Left ventricle myocardium inferior (tissue), 1 donor: ENCODE measurements at regions not wholly inside any gene's neighbourhood (a gene's known extent, or its start where the extent isn't known, plus 50 kb on each side); places are given as distances from the start of the nearest gene placed in this dataset.

Source experiments
- DNase-seq: peaks from one replicate; pipeline ENCODE4 v3.0.0-alpha.2; 2020
- H3K27ac ChIP-seq: fragments of 200-600 bp; replicated peaks from 2 replicates; pipeline ENCODE4 v1.8.0; 2021
- H3K27me3 ChIP-seq: fragments of 200-600 bp; 2 replicates; pipeline ENCODE4 v1.8.0; 2021; ENCODE audit warnings: low read depth
- H3K36me3 ChIP-seq: fragments of 200-600 bp; 2 replicates; pipeline ENCODE4 v1.8.0; 2021
- H3K4me1 ChIP-seq: fragments of 200-600 bp; 2 replicates; pipeline ENCODE4 v1.8.0; 2021
- H3K4me3 ChIP-seq: fragments of 200-600 bp; 2 replicates; pipeline ENCODE4 v1.8.0; 2021; ENCODE audit warnings: mild to moderate bottlenecking, moderate library complexity
- H3K9me3 ChIP-seq: fragments of 200-600 bp; replicated peaks from 2 replicates; pipeline ENCODE4 v1.8.0; 2021
- intact Hi-C: fragments of 100-400 bp; cut with micrococcal nuclease; formaldehyde crosslinking; loops from one replicate; pipeline ENCODE4 v1.11.0; 2022
- TF ChIP-seq, protein P1 (sequence below): fragments of 200-600 bp; IDR thresholded peaks from 2 replicates; pipeline ENCODE4 v1.8.0; 2021; ENCODE audit warnings: antibody characterized with exemption, mild to moderate bottlenecking, borderline replicate concordance
- donor health status: DM: no; HTN: yes; CAD: no; lungs with severe emphysema.

GRCh38 chr2:2764001-2764355 lies 432.9 kb upstream of the MYT1L start:
- TF ChIP-seq, protein P1, sequence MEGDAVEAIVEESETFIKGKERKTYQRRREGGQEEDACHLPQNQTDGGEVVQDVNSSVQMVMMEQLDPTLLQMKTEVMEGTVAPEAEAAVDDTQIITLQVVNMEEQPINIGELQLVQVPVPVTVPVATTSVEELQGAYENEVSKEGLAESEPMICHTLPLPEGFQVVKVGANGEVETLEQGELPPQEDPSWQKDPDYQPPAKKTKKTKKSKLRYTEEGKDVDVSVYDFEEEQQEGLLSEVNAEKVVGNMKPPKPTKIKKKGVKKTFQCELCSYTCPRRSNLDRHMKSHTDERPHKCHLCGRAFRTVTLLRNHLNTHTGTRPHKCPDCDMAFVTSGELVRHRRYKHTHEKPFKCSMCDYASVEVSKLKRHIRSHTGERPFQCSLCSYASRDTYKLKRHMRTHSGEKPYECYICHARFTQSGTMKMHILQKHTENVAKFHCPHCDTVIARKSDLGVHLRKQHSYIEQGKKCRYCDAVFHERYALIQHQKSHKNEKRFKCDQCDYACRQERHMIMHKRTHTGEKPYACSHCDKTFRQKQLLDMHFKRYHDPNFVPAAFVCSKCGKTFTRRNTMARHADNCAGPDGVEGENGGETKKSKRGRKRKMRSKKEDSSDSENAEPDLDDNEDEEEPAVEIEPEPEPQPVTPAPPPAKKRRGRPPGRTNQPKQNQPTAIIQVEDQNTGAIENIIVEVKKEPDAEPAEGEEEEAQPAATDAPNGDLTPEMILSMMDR: no peak
- no peak overlapping the region for H3K4me3 ChIP-seq
- H3K9me3 ChIP-seq: peaks cover 13% of the 10 kb centered on the region
- no peak for DNase-seq
- intact Hi-C loops: no loop called here
- no peaks in the 10 kb centered on the region for H3K36me3 ChIP-seq
- H3K4me1 ChIP-seq: peaks cover 8% of the 10 kb centered on the region
- no peak overlapping the region for H3K27ac ChIP-seq
- H3K27me3 ChIP-seq: no peaks in the 10 kb centered on the region

- Histone ChIP-seq H3K36me3 (no peaks in the 10 kb centered on the region), H3K9me3 (peaks cover 13% of the 10 kb centered on the region), H3K27me3 (no peaks in the 10 kb centered on the region), H3K4me3 (no peak overlapping the region), H3K4me1 (peaks cover 8% of the 10 kb centered on the region), H3K27ac (no peak overlapping the region)
- TF ChIP-seq, protein P1: no peak
- intact Hi-C loops: no loop called here
- no peak for DNase-seq
Observed at GRCh38 chr2:2763351-2764000, 432.4 kb upstream of the MYT1L start.

- TF ChIP-seq, protein P1: no peak
- intact Hi-C loops: no loop called here
- H3K4me3 ChIP-seq: no peak overlapping the region
- no peaks in the 10 kb centered on the region for H3K27me3 ChIP-seq
- H3K36me3 ChIP-seq: no peaks in the 10 kb centered on the region
- no peak for DNase-seq
- peaks cover 8% of the 10 kb centered on the region for H3K4me1 ChIP-seq
- H3K9me3 ChIP-seq: peaks cover 13% of the 10 kb centered on the region
- no peak overlapping the region for H3K27ac ChIP-seq
Observed at GRCh38 chr2:2762913-2763312, 431.8 kb upstream of the MYT1L start.

GRCh38 chr2:2762166-2762908 lies 431.3 kb upstream of the MYT1L start:
- Histone ChIP-seq H3K9me3 (peaks cover 13% of the 10 kb centered on the region), H3K4me3 (no peak overlapping the region), H3K27ac (no peak overlapping the region), H3K27me3 (no peaks in the 10 kb centered on the region), H3K36me3 (no peaks in the 10 kb centered on the region), H3K4me1 (peaks cover 8% of the 10 kb centered on the region)
- no peak for DNase-seq
- intact Hi-C loops: no loop called here
- TF ChIP-seq, protein P1: no peak

DNA sequence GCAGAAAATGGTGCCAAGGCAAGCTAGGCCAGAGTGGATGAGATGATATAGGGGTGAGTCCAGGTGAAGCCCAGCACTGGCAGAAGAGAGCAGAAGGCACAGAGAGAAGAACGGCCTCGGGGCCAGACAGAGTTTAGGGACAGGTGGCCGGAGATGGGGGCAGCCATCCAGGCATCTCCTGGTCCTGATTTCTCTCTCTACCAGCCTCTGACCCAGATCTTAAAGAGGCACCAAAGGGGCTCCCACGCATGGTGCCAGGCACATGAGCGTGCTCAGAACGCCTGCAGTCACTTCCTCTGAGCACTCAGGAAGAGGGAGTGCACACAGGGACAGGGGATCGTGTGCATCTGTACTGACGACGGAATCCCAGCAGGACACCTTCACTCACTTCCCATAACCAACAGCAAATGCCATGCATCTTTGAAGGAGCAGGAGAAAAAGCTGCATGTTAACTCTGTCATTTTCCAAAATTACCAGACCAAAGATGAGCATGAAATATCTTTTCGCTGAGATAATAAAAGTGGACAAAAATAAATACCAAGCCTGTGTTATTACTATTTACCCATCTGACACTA lies 427.8 kb upstream of the MYT1L start:
- DNase-seq: no peak
- intact Hi-C loops: no loop called here

More for the DNA sequence above, 427.8 kb upstream of the MYT1L start:
- Histone ChIP-seq H3K27ac (no peak overlapping the region), H3K4me1 (peaks cover 2% of the 10 kb centered on the region), H3K27me3 (peaks cover 6% of the 10 kb centered on the region), H3K36me3 (no peaks in the 10 kb centered on the region), H3K4me3 (no peak overlapping the region), H3K9me3 (peaks cover 16% of the 10 kb centered on the region)
- TF ChIP-seq, protein P1: no peak
